ENCODE measurements at regions not wholly inside any gene's neighbourhood (a gene's known extent, or its start where the extent isn't known, plus 50 kb on each side); places are given as distances from the start of the nearest gene placed in this dataset.

DNA sequence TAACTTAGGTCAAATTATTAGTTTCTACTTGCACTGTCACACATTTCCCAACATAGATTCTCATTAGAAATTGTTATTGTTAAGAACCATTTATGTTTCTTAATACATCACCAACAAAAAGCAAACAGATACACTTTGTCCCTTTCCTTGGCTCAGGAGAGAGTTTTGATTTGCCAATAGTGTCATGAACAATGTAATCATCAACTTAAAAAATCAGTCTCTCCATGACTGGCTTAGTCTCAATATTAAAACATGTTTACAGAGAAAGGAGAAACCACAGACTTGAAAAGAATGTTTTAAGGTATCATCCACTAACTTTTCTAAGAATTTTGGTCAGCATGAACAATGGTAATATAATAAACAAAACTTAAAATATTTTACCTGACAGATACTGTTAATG is 416.5 kb upstream of the KCNH7 start:
- no peaks in the 10 kb centered on the region for H3K36me3 Mint-ChIP-seq (ENCODE audit: low read depth)
- H3K4me3 Mint-ChIP-seq, result no peak overlapping the region
- H3K27ac Mint-ChIP-seq, result no peak overlapping the region
- H3K9me3 Mint-ChIP-seq, result no peaks in the 10 kb centered on the region
- no peak for DNase-seq
- intact Hi-C loops (cut with micrococcal nuclease), result no loop called here
- H3K4me1 Mint-ChIP-seq, result no peaks in the 10 kb centered on the region
- no peaks in the 10 kb centered on the region for H3K27me3 Mint-ChIP-seq

DNA sequence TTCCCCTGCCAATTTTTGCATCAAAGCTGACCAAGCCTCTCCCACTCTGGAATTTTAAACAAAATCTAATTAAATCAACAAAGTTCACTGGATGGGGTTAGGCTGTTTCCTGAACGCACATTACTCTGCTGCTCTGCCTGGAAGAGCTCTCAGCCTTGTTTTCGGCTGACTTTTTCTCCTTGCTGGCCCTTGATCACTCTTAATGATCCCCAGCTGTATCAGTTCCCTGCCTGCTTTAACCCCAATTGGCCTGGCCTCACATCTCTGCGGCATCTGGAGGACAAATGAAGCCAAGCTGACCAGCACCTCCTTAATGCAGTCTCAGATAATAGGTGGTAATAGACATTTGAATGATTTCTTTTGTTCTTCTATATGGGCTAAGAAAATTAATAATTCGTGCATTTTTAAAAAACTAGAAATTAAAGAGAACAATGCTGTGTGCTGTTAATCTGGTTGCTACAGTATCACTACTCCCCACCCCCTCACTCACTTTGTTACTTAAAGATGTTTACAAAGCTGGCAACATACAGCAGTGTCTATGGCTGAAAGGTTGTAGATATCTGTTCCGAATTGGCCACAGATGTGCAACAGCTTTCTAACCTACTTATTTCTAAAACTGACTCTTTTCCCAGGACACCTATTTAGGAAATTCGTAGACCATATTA is 415.2 kb upstream of the KCNH7 start:
- intact Hi-C loops (cut with micrococcal nuclease), result no loop called here
- DNase-seq, result no peak
- Mint-ChIP-seq H3K27ac (no peak overlapping the region), H3K36me3 (ENCODE audit: low read depth) (no peaks in the 10 kb centered on the region), H3K4me1 (no peaks in the 10 kb centered on the region), H3K9me3 (no peaks in the 10 kb centered on the region), H3K27me3 (no peaks in the 10 kb centered on the region), H3K4me3 (no peak overlapping the region)

DNA sequence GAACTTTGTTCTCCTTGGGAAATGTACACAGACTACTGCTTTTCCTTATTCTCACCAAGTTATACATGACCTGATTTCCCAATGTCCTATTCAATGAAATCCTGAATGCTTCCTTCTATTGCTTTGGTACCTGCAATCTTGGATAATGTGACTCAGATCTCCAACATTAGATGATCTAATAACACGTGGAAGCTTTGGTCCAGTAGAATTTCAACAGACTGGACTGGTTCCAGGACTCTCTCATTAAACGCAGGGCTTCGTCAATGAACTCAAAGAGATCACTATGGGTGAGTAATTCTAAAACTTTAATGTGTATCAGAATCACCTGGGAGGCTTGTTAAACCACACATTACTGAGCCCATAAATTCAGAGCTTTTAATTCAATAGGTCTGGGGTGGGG is 413.6 kb upstream of the KCNH7 start:
- DNase-seq, result no peak
- Mint-ChIP-seq H3K4me3 (no peak overlapping the region), H3K27me3 (no peaks in the 10 kb centered on the region), H3K4me1 (no peaks in the 10 kb centered on the region), H3K27ac (no peak overlapping the region), H3K36me3 (ENCODE audit: low read depth) (no peaks in the 10 kb centered on the region), H3K9me3 (no peaks in the 10 kb centered on the region)
- intact Hi-C loops (cut with micrococcal nuclease), result no loop called here

DNA sequence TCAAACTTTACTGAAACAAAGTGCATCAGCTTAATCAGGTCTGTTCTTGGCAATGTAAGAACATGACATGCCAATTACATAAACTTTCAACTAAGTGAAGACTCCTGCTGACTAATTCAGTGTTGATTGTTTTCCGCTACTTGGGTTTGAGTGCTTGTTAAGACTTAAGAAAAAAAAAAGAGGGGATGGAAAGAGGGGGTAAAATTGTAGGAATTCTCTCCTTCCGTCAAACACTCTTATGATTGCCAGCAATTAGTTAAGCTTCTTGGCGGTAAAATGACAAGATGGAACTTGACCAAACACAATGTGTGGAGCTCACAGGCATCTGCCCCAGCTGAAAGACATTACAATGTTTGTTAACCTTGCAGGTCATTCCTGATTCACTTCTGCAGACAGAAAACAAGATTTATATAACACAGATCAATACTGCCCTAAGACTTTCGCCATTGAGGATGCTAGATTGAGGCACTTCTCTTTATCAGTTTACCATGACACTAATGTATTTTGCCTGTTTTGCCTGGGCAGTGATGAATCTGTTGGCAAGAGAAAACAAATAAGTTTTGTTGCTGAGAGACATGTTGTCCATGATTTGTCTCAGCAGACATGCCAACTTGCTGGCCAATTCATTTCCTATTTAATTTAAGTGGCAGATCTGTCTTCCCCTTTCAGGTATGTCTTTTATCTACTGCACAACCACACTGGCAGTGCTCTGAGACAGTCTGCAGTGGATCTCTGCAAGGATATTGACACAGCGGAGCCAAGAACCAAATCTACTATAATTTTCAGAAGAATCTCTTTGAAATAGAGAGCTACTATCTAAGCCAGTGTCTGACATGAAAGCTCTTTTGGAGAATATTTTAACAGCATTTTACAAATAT is 410.0 kb upstream of the KCNH7 start:
- intact Hi-C loops (cut with micrococcal nuclease), result no loop called here
- no peak overlapping the region for H3K4me3 Mint-ChIP-seq
- H3K27me3 Mint-ChIP-seq, result no peaks in the 10 kb centered on the region
- no peaks in the 10 kb centered on the region for H3K9me3 Mint-ChIP-seq
- DNase-seq, result no peak
- H3K4me1 Mint-ChIP-seq, result no peaks in the 10 kb centered on the region
- no peaks in the 10 kb centered on the region for H3K36me3 Mint-ChIP-seq (ENCODE audit: low read depth)
- no peak overlapping the region for H3K27ac Mint-ChIP-seq

DNA sequence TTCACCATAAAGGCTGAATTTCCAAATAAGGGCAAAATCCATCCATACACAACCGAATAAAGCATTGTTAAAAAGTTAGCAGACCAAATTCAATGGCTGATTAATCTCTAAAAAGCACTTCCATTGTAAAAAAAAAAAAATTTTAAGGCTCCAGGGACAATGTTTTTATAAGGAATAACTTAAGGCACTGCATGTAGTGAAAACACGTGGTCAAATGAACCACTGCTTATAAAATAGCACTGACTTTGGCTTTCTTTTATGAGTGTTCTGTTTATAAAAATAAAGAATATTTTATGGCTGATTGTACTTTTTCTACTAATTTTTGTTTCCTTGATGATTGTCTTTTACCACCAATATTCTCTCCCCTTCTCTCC is 409.3 kb upstream of the KCNH7 start:
- Mint-ChIP-seq H3K27ac (no peak overlapping the region), H3K9me3 (no peaks in the 10 kb centered on the region), H3K4me3 (no peak overlapping the region), H3K27me3 (no peaks in the 10 kb centered on the region), H3K4me1 (no peaks in the 10 kb centered on the region), H3K36me3 (ENCODE audit: low read depth) (no peaks in the 10 kb centered on the region)
- intact Hi-C loops (cut with micrococcal nuclease), result no loop called here
- no peak for DNase-seq

DNA sequence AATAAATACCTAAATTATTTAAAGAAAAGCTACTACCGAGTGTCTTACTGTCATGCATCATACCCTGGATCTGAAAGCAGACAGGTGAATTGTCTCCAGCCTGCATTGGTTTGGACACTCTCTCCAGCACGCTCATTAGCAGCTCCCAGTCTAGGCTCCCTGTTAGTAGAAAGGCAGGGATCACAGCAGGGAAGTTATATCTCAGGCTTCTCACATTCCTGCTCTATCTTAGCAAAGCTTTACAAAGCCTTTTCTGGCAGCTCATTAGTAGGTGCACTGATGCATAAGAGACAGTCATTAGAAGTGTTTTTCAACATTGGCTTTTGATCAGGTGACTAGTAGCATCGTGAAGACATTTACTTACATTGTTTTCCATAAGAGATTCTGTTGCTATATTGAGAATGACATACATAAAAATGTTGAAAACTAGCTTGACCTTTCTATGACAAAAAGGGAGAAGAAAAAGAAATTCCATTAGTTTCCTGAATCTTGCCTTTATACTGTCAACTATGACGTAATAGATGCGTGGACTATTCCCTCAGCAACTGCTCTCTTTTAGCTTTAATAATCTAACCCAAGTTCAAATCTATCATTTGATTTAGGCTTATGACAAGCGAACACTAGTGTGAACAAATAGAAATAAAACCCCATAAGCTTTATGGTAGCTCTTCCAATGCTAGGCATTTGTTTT is 408.7 kb upstream of the KCNH7 start:
- Mint-ChIP-seq H3K4me1 (no peaks in the 10 kb centered on the region), H3K4me3 (no peak overlapping the region), H3K36me3 (ENCODE audit: low read depth) (no peaks in the 10 kb centered on the region), H3K9me3 (no peaks in the 10 kb centered on the region), H3K27me3 (no peaks in the 10 kb centered on the region), H3K27ac (no peak overlapping the region)
- DNase-seq, result no peak
- intact Hi-C loops (cut with micrococcal nuclease), result no loop called here

DNA sequence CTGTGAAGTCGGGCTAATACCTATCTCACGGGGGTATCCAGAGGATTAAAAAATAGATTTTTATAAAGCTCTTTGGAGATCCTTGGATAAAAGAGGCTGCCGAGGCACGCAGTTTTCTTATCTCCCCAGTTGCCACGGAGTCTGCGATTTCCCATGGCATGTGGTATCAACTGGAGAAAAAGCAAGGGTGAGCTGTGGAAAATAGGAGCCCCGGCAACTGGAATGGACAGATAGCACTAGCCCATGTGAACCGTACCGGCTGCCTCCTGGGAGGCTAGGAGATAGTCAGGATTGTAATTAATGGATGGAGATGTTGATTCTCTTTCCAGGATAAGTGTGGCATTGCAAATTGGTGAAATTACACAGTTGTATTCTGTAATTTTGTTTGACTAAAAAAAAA is 407.6 kb upstream of the KCNH7 start:
- peaks cover 3% of the 10 kb centered on the region for H3K9me3 Mint-ChIP-seq
- H3K4me3 Mint-ChIP-seq, result no peak overlapping the region
- intact Hi-C loops (cut with micrococcal nuclease), result no loop called here

DNA sequence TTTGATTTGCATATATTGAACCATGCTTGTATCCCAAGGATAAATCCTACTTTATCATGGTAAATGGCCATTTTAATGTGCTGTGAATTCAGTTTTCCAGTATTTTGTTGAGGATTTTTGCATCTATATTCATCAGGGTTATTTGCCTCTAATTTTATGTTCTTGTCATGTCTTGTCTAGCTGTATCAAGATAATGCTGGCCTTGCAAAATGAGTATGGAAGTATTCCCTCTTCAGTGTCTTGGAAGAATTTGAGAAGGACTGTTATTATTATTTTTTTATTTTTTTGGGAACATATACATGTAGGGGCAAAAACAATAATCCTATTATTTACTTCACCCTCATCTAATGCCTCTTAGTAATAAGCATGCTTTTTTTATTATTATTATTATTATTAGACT is 398.0 kb upstream of the KCNH7 start:
- DNase-seq, result no peak
- no peak overlapping the region for H3K4me3 Mint-ChIP-seq
- no peaks in the 10 kb centered on the region for H3K36me3 Mint-ChIP-seq (ENCODE audit: low read depth)
- intact Hi-C loops (cut with micrococcal nuclease), result no loop called here
- no peak overlapping the region for H3K27ac Mint-ChIP-seq
- H3K9me3 Mint-ChIP-seq, result peaks cover 11% of the 10 kb centered on the region
- H3K27me3 Mint-ChIP-seq, result no peaks in the 10 kb centered on the region
- no peaks in the 10 kb centered on the region for H3K4me1 Mint-ChIP-seq

More for the DNA sequence above, 407.6 kb upstream of the KCNH7 start:
- H3K27me3 Mint-ChIP-seq, result no peaks in the 10 kb centered on the region
- no peaks in the 10 kb centered on the region for H3K4me1 Mint-ChIP-seq
- no peak overlapping the region for H3K27ac Mint-ChIP-seq
- DNase-seq, result no peak
- no peaks in the 10 kb centered on the region for H3K36me3 Mint-ChIP-seq (ENCODE audit: low read depth)

DNA sequence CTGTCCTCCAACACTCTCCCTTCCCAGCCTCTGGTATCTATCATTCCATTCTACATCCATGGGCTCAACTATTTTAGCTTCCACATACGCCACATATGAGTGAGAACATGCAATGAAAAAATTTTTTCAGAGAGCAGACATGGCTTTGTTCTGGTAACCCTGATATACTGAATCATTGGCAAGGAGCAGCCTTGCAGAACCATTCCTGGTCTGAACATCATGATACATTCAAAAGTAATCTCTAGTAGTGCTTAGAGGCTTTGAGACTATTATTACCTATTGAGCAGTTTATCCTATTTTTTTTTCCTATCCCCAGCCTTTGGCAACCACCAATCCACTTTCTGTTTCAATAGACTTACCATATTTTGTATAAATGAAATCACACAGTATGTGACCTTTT is 393.1 kb upstream of the KCNH7 start:
- Mint-ChIP-seq H3K9me3 (no peaks in the 10 kb centered on the region), H3K4me3 (no peak overlapping the region), H3K4me1 (no peaks in the 10 kb centered on the region), H3K27me3 (no peaks in the 10 kb centered on the region), H3K27ac (no peak overlapping the region), H3K36me3 (ENCODE audit: low read depth) (no peaks in the 10 kb centered on the region)
- no peak for DNase-seq
- intact Hi-C loops (cut with micrococcal nuclease), result no loop called here

DNA sequence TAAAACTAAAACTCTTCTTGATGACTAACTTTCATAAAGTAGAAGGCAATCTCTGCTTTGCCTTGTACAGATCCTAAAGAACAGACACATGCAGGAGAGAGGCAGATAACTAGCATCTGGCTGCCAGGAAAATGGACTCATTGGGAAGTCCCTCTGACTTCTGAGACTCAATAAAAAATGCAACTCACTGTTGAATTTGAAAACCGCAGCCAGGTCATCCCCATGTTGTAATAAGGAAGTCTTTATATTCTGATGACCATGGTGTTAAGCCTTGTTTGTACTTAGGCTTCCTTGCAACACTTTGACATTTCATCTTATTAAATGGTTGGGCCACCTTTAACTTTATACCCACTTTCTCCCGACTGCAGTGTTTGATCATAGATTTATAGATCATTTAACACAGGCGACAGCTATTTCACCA is 375.1 kb upstream of the KCNH7 start:
- DNase-seq, result no peak
- intact Hi-C loops (cut with micrococcal nuclease), result no loop called here
- no peak overlapping the region for H3K27ac Mint-ChIP-seq
- H3K27me3 Mint-ChIP-seq, result no peaks in the 10 kb centered on the region
- no peaks in the 10 kb centered on the region for H3K4me1 Mint-ChIP-seq
- H3K9me3 Mint-ChIP-seq, result no peaks in the 10 kb centered on the region
- H3K4me3 Mint-ChIP-seq, result no peak overlapping the region
- H3K36me3 Mint-ChIP-seq (ENCODE audit: low read depth), result no peaks in the 10 kb centered on the region

DNA sequence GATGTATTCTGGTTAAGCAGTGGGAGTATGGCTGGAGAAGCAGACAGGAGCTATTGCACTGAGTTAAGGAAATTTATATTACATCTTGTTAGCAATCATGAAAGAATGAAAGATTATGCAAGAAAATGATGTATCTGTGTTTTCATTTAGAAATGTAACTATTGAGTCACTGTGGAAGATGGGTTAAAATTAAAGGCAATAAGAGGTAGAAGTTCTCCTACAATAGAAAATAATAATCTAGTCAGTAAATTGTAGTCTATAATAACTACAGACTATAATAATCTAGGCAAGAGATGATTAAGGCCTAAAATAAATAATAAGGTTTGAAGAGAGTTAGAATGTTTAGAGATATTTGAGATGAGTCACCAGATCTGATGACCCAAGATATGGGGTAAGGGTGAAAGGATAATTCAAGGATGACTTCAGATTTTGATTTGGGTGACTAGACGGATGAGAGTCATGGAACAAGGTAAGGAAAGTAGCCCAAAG is 371.9 kb upstream of the KCNH7 start:
- no peak overlapping the region for H3K27ac Mint-ChIP-seq
- H3K27me3 Mint-ChIP-seq, result no peaks in the 10 kb centered on the region
- intact Hi-C loops (cut with micrococcal nuclease), result no loop called here
- no peak for DNase-seq
- H3K4me1 Mint-ChIP-seq, result no peaks in the 10 kb centered on the region
- H3K4me3 Mint-ChIP-seq, result no peak overlapping the region
- no peaks in the 10 kb centered on the region for H3K9me3 Mint-ChIP-seq
- H3K36me3 Mint-ChIP-seq (ENCODE audit: low read depth), result no peaks in the 10 kb centered on the region

DNA sequence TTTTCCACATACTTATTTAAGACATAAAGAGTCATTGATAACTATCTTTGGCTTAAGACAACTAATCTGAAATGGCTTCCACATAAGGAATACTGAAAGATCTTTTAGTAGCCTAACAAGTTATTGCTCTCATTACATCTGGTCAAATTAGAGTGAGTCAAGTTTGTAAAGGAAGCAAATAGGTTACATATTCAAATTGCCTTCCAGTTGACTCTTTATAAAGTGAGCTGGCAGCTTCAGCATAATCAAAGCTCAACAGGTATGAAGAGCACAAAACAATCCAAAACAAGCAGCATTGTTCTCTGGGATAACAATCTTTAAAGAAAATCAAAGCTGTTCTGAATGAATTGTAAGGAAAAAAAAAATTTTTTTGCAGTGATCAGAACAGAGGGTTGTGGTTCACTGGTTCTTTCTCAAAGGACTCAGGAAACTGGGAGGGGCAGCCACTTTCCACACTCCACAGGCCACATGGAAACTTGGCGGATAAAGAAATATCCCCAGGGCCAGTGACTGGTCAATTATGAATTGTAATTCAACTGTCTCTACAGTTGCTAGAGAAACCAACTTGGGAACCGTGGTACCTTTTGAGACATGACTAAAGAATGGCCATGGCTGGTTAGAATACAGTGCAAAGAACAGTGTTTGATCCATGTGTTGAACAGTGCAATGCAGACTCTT is 369.3 kb upstream of the KCNH7 start:
- intact Hi-C loops (cut with micrococcal nuclease), result no loop called here
- DNase-seq, result no peak
- no peaks in the 10 kb centered on the region for H3K9me3 Mint-ChIP-seq
- no peaks in the 10 kb centered on the region for H3K27me3 Mint-ChIP-seq
- H3K4me1 Mint-ChIP-seq, result no peaks in the 10 kb centered on the region
- no peak overlapping the region for H3K27ac Mint-ChIP-seq
- H3K36me3 Mint-ChIP-seq (ENCODE audit: low read depth), result no peaks in the 10 kb centered on the region
- no peak overlapping the region for H3K4me3 Mint-ChIP-seq

DNA sequence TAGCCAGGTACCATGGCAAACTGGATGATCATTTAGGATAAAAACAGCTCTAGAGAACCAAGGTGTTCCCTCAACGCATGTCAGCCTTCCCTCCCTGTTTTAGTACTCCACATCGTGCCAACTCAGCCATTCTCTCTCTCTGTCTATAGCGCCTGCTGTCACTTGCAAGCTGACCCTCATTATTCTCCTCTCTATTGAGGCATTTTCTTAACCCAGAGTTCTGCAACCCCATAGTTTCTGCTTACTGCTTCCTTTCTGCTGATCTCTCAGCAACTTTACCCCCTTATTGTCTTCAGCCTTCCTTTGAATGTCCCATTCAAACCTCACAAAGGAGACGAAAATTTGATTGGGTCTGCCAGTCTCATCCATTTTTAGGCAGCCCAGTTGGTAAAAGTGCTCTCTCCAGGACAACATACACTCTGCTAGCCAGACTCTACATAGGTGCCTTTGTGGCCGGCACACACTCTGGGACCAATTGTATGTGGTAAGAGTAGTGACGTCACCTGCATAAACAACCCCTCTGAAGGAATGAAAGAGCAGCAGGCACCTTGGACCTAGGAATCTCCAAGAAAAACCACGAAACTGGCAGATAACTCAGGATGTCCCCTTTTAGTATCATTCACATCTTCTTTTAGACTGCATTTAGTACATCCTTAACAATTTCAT is 367.2 kb upstream of the KCNH7 start:
- no peaks in the 10 kb centered on the region for H3K4me1 Mint-ChIP-seq
- H3K36me3 Mint-ChIP-seq (ENCODE audit: low read depth), result no peaks in the 10 kb centered on the region
- H3K4me3 Mint-ChIP-seq, result no peak overlapping the region
- H3K27me3 Mint-ChIP-seq, result no peaks in the 10 kb centered on the region
- intact Hi-C loops (cut with micrococcal nuclease), result no loop called here
- H3K27ac Mint-ChIP-seq, result no peak overlapping the region
- no peak for DNase-seq
- no peaks in the 10 kb centered on the region for H3K9me3 Mint-ChIP-seq
